Fibroblast of the aortic adventitia (primary cell): ENCODE measurements at regions not wholly inside any gene's neighbourhood (a gene's known extent, or its start where the extent isn't known, plus 50 kb on each side); places are given as distances from the start of the nearest gene placed in this dataset.
A peak's percentile ranks its signal among the peaks of the same experiment; 100 is the strongest.

ENCODE experiments used
- DNase-seq: peaks from one replicate; pipeline ENCODE4 v3.0.0-alpha.2; 2010; ENCODE audit warnings: low read depth
- H3K4me3 ChIP-seq: 2 replicates; pipeline ENCODE4 v1.5.1; 2011; ENCODE audit warnings: low read depth, mild to moderate bottlenecking, control low read depth, low read length, moderate library complexity
- CTCF ChIP-seq: IDR thresholded peaks from 2 replicates; pipeline ENCODE4 v1.5.1; 2011; ENCODE audit warnings: mild to moderate bottlenecking, low read length, control low read depth, inconsistent platforms; ENCODE audit not compliant: insufficient read depth

- DNase-seq = no peak
- H3K4me3 ChIP-seq = no peak overlapping the region
- TF ChIP-seq CTCF = no peak
Measured at GRCh38 chr11:27795955-27796861, 96.0 kb upstream of the BDNF start.

- TF ChIP-seq CTCF = no peak
- DNase-seq = no peak
- H3K4me3 ChIP-seq = no peak overlapping the region
Measured at GRCh38 chr11:27786864-27787263, 86.6 kb upstream of the BDNF start.

GRCh38 chr11:27786331-27786730 lies 86.1 kb upstream of the BDNF start:
- H3K4me3 ChIP-seq = no peak overlapping the region
- TF ChIP-seq CTCF = no peak
- no peak for DNase-seq

- H3K4me3 ChIP-seq = no peak overlapping the region
- TF ChIP-seq CTCF = no peak
- peak; percentile 66 for DNase-seq
Measured at GRCh38 chr11:27783701-27784355, 83.6 kb upstream of the BDNF start.

GRCh38 chr11:27777033-27777432 lies 76.8 kb upstream of the BDNF start:
- H3K4me3 ChIP-seq = no peak overlapping the region
- DNase-seq = no peak
- TF ChIP-seq CTCF = no peak

GRCh38 chr11:27773884-27774283 lies 73.6 kb upstream of the BDNF start:
- H3K4me3 ChIP-seq = no peak overlapping the region
- DNase-seq = no peak
- no peak for TF ChIP-seq CTCF
